ENCODE measurements at regions not wholly inside any gene's neighbourhood (a gene's known extent, or its start where the extent isn't known, plus 50 kb on each side); places are given as distances from the start of the nearest gene placed in this dataset.

DNA sequence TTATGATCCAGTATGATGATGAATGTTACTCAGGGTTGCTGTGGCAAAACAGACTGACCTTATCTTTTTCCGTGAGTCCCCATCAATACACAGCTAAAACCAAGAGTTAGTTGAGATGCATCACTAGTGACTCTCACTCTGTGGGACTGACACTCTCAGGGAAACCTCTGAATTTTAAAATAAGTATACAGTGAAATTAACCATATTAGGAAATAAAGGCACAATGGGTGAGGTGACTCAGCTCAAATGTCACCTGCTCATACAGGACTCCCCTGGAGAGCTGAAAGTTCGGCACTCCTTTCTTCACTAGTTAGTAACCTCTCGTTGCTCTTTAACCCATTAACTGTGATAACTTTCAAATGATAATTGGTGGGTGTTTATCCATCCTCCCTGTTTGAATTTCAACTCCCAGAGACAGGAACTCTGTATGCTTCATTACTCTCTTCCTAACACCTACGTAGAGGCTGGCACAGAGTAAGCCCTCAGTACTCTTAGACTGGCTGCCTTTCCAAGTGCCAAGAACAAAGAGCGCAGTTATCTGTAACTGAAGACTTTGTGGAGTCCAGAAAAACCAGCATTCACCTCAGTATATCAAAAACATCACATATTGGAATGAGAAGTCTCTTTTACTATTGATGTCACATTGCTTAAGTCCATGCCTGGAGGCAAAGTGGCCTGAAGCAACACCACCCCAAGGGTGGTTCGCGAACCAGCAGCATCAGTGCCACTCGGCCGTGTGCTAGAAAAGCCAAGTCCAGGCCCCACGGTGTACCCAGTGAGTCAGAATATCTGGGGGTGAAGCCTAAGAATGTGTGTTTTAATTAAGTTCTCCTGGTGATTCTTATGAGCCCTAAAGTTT is 91.1 kb downstream of the NIBAN1 start:
- POLR2A ChIA-PET (ENCODE audit: low non-redundant PET) = no interaction called here
- Histone ChIP-seq H3K4me3 (ENCODE audit: low read depth, low read length, poor library complexity, severe bottlenecking) (no peak overlapping the region), H3K36me3 (ENCODE audit: insufficient read depth, low read length, poor library complexity, severe bottlenecking) (no peaks in the 10 kb centered on the region), H3K27ac (ENCODE audit: low read depth, low read length, poor library complexity, severe bottlenecking) (no peak overlapping the region), H3K27me3 (replicated peaks; ENCODE audit: insufficient read depth, low read depth, low read length, poor library complexity) (no peaks in the 10 kb centered on the region), H3K4me1 (ENCODE audit: insufficient read depth, low read length, poor library complexity, severe bottlenecking) (peaks cover 6% of the 10 kb centered on the region), H3K9me3 (ENCODE audit: low read depth, low read length, poor library complexity, severe bottlenecking) (no peaks in the 10 kb centered on the region)
- DNase-seq (ENCODE audit: low spot score) = no peak
- BruUV-seq (replicated peaks) = no TSS peak
- intact Hi-C loops (cut with micrococcal nuclease; ENCODE audit: unreplicated experiment) = no loop called here
- TF ChIP-seq, protein P1, sequence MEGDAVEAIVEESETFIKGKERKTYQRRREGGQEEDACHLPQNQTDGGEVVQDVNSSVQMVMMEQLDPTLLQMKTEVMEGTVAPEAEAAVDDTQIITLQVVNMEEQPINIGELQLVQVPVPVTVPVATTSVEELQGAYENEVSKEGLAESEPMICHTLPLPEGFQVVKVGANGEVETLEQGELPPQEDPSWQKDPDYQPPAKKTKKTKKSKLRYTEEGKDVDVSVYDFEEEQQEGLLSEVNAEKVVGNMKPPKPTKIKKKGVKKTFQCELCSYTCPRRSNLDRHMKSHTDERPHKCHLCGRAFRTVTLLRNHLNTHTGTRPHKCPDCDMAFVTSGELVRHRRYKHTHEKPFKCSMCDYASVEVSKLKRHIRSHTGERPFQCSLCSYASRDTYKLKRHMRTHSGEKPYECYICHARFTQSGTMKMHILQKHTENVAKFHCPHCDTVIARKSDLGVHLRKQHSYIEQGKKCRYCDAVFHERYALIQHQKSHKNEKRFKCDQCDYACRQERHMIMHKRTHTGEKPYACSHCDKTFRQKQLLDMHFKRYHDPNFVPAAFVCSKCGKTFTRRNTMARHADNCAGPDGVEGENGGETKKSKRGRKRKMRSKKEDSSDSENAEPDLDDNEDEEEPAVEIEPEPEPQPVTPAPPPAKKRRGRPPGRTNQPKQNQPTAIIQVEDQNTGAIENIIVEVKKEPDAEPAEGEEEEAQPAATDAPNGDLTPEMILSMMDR (conservative IDR thresholded peaks at IDR 0.05; ENCODE audit: low read depth, low read length) = no peak
- no peak for TF ChIP-seq EZH2 (IDR thresholded peaks at IDR 0.05; ENCODE audit: borderline replicate concordance, low read depth, low read length, poor library complexity, severe bottlenecking)
- CTCF ChIA-PET = no interaction called here

DNA sequence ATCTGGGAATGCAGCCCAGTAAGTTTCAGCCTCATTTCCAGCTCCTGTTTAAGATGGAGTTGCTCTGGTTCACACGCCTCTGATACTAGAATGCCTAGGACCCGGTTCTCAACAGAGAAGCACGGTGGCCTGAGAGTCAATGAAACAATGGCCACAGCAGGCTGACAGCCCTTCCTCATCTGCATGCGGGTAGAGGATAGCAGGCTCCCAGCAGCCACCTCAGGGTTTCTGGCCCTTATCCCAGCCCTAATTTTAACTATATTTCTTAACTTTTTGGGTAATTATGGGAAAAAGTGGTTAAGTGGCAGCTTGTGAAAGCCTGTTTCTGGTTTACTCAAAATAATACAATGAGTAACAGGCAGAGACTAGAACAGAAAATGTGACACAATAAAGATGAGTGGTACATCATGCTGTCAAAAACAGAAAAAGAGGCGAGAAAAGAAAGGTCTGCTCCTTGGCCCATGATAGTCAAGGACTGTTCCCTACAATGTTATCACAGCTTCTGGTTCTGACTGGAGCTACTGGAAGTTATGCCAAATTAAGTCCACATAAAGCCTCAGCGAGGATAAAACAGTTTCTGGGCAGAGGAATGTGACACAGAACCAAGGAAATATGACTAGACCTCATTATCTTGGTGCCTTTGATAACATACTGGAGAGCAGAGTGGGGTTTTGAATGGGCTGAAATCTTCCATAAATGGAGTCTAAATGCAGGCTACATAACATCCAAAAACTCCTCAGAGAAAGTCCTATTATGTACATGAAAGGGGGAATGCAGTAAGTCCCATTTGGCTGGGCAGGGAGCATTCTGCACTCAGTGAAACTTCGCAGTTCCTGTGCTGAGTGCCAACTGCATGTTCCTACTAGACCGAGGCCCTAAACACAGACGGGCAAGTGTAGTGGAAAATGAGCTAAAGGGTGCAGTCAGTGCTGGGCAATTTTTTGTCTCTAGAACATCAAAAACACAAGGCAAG is 92.1 kb downstream of the NIBAN1 start:
- no peak for DNase-seq (ENCODE audit: low spot score)
- Histone ChIP-seq H3K36me3 (ENCODE audit: insufficient read depth, low read length, poor library complexity, severe bottlenecking) (no peaks in the 10 kb centered on the region), H3K4me3 (ENCODE audit: low read depth, low read length, poor library complexity, severe bottlenecking) (no peak overlapping the region), H3K27me3 (replicated peaks; ENCODE audit: insufficient read depth, low read depth, low read length, poor library complexity) (no peaks in the 10 kb centered on the region), H3K9me3 (ENCODE audit: low read depth, low read length, poor library complexity, severe bottlenecking) (no peaks in the 10 kb centered on the region), H3K27ac (ENCODE audit: low read depth, low read length, poor library complexity, severe bottlenecking) (no peak overlapping the region), H3K4me1 (ENCODE audit: insufficient read depth, low read length, poor library complexity, severe bottlenecking) (peaks cover 4% of the 10 kb centered on the region)
- intact Hi-C loops (cut with micrococcal nuclease; ENCODE audit: unreplicated experiment) = no loop called here
- no TSS peak for BruUV-seq (replicated peaks)
- no peak for TF ChIP-seq EZH2 (IDR thresholded peaks at IDR 0.05; ENCODE audit: borderline replicate concordance, low read depth, low read length, poor library complexity, severe bottlenecking)
- TF ChIP-seq, protein P1 (conservative IDR thresholded peaks at IDR 0.05; ENCODE audit: low read depth, low read length) = no peak
- ChIA-PET CTCF (no interaction called here), POLR2A (ENCODE audit: low non-redundant PET) (no interaction called here)

DNA sequence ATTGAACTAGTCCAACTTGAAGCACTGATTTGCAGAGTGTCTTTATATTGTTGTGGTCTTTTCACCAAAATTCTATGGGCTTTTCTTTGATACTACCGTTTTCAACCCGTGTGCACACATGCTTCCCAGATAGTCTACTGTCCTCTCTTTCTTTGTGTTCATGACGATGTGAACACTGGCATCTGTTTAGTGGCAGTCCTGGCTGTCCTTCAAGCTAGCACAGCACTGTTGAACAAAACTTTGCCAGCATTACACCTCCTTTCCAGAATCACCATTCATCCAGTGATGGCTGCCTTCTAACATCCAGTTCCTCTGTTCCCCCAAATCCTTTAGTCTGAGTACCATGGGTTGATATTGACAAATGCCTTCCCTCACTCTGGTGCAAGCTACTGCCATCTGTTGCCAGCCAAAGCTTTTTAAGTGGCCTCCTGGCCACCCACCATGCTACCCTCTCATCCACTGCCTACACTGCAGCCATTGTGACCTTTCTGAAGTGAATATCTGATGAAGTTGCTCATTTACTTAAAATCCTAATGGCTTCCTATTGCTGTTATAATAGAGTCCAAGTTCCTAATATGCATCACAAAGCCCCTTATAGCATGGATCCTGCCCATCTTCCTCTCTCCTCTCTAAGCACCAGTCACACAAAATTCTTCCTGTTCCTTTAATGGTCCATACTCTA is 94.3 kb downstream of the NIBAN1 start:
- TF ChIP-seq EZH2 (IDR thresholded peaks at IDR 0.05; ENCODE audit: borderline replicate concordance, low read depth, low read length, poor library complexity, severe bottlenecking) = no peak
- TF ChIP-seq, protein P1 (conservative IDR thresholded peaks at IDR 0.05; ENCODE audit: low read depth, low read length) = no peak
- H3K9me3 ChIP-seq (ENCODE audit: low read depth, low read length, poor library complexity, severe bottlenecking) = no peaks in the 10 kb centered on the region
- H3K4me3 ChIP-seq (ENCODE audit: low read depth, low read length, poor library complexity, severe bottlenecking) = no peak overlapping the region
- intact Hi-C loops (cut with micrococcal nuclease; ENCODE audit: unreplicated experiment) = no loop called here
- H3K4me1 ChIP-seq (ENCODE audit: insufficient read depth, low read length, poor library complexity, severe bottlenecking) = peaks cover 4% of the 10 kb centered on the region
- ChIA-PET CTCF (no interaction called here), POLR2A (ENCODE audit: low non-redundant PET) (no interaction called here)
- DNase-seq (ENCODE audit: low spot score) = no peak
- H3K27me3 ChIP-seq (replicated peaks; ENCODE audit: insufficient read depth, low read depth, low read length, poor library complexity) = no peaks in the 10 kb centered on the region
- H3K36me3 ChIP-seq (ENCODE audit: insufficient read depth, low read length, poor library complexity, severe bottlenecking) = no peaks in the 10 kb centered on the region
- BruUV-seq (replicated peaks) = no TSS peak
- H3K27ac ChIP-seq (ENCODE audit: low read depth, low read length, poor library complexity, severe bottlenecking) = no peak overlapping the region
